ENCODE measurements at regions not wholly inside any gene's neighbourhood (a gene's known extent, or its start where the extent isn't known, plus 50 kb on each side); places are given as distances from the start of the nearest gene placed in this dataset.
A peak's percentile ranks its signal among the peaks of the same experiment; 100 is the strongest.
"Not testable (repeated sequence)": the region's sequence is repeated elsewhere in the genome, so short reads cannot be mapped to it uniquely, and the experiment has no call there.

DNA sequence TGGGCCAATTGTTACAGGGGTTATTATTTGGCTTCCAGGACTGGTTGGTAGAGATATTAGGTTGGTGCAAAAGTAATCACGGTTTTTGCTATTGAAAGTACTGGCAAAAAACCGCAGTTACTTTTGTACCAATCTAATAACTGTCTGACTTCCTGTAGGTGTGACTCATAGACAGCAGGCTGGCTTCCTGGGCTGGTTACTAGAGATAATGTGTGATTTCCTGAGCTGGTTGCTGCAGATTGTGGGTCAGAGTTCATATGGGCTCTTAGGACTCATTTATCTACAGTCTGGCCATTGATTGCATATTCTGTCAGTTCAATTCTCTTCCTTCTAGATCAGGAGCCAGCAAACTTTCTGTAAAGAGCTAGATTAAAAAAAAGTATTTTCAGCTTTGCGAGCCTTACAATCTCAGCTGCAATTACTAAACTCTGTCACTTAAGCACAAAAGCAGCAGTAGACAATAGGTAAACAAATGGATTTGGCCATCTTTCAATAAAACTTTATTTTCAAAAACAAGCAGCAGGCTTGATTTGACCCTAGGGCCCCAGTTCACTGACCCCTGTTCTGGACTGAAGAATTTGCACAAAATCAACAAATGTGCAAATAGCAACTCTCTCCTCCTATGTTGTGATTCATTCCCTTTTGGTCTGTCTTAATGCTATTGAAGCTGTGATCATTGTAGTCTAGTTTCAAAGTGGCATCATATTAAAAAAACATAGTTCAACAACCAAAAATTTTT, 50.8 kb upstream of the BOD1L1 start:
- DNase-seq (ENCODE audit: low read depth in 4 of 4, low spot score in 2 of 4): no peak

- DNase-seq (ENCODE audit: low read depth in 4 of 4, low spot score in 2 of 4): no peak
Measured at GRCh38 chr4:13681570-13681969, 54.0 kb upstream of the BOD1L1 start.

DNA sequence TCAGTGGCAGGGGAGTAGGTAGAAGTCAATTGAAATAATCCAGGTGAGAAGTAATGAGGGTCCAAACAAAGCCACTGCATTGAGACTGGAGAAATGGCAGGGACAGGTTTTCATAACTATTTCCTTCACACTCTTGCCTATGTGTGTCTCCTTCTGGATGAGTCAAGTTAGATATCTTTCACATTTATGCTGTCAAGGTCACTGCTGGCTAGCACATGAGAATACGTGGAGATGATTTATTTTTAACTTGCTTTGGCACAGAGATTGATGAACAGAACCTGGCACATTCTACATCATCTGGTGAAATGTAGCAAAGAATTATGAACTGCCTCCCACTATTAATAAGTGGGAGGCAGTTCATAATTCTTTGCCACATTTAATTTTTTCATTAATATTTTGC, 66.7 kb upstream of the BOD1L1 start:
- no peak for DNase-seq (ENCODE audit: low read depth in 4 of 4, low spot score in 2 of 4)

DNA sequence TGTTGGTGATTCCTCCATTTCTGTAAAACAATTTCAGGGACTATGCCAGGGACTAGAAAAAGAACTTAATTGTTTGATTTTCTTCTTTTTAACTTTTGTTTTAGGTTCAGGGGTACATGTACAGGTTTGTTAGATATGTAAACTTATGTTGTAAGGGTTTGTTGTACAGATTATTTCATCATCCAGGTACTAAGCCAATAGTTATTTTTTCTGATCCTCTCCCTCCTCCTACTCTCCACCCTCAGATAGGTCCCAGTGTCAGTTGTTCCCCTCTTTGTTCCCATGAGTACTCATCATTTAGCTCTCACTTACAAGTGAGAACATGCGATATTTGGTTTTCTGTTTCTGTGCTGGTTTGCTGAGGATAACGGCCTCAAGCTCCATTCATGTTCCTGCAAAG, 70.8 kb upstream of the BOD1L1 start:
- DNase-seq (ENCODE audit: low read depth in 4 of 4, low spot score in 2 of 4): no peak

GRCh38 chr4:13700021-13700857, 72.7 kb upstream of the BOD1L1 start:
- no peak for DNase-seq (ENCODE audit: low read depth in 4 of 4, low spot score in 2 of 4)

- not testable (repeated sequence) for DNase-seq (ENCODE audit: low read depth in 4 of 4, low spot score in 2 of 4)
Measured at GRCh38 chr4:13700858-13701140, 73.3 kb upstream of the BOD1L1 start.

GRCh38 chr4:13701937-13702446, 74.5 kb upstream of the BOD1L1 start:
- no peak for DNase-seq (ENCODE audit: low read depth in 4 of 4, low spot score in 2 of 4)

DNA sequence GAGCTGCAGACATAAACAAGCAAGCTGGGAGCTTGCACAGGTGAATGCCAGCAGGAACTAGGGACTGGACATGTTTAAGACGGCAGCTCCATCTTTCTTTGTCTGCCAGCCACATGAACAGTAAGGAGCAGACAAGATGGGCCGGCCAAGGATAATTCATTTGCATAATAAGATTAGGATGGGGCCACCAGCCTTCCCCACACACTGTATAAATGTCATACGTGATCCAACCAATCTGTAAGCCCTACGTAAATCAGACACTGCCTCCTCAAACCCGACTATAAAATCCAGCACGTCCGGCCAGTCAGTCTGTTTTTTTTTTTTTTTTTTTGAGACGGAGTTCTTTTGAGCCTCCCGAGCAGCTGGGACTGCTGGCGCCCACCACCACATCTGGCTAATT, 75.6 kb upstream of the BOD1L1 start:
- DNase-seq (ENCODE audit: low read depth in 4 of 4, low spot score in 2 of 4): no peak

DNA sequence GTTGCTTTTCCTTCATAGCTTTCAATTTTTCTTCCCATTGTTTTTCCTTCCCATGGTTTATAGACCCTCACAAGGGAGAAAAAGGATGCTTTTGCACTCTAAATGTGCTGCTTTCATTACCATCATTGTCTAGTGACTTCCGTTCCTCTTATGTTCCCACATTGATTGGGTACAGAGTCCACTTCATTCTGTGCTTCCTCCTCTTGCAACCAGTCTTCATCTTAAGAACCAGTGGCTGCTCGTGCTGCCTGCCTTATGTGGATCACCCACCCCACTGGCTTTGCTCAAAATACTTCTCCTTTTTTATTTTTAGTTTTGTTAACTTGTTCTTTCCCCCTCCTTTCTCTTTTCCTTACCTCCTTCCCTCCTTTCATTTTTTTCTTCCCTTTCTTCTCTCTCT, 76.5 kb upstream of the BOD1L1 start:
- DNase-seq (ENCODE audit: low read depth in 4 of 4, low spot score in 2 of 4): no peak

DNA sequence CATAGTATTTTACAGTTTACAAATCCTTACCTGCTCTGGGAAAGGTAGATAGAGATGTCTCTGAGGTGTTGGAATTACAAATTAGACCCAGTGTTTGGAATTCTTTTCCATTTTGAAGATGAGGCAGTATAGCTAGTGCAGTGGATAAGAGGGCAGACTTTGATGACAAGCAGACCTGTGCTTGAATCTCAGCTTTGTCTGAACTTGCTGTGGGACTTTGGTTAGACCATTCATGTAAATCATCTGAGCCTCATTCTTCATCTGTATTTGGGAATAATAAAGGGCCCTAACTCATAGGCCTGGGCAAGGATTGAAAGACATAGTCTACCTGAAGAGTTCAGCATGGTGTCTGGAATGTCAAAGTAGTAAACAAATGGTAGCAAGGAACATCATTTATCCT, 77.2 kb upstream of the BOD1L1 start:
- DNase-seq (ENCODE audit: low read depth in 4 of 4, low spot score in 2 of 4): no peak

GRCh38 chr4:13705521-13706041, 78.1 kb upstream of the BOD1L1 start:
- DNase-seq (ENCODE audit: low read depth in 4 of 4, low spot score in 2 of 4): peak in 2 of 4 donors; percentile 13 to 23

GRCh38 chr4:13706120-13706519, 78.6 kb upstream of the BOD1L1 start:
- no peak for DNase-seq (ENCODE audit: low read depth in 4 of 4, low spot score in 2 of 4)

GRCh38 chr4:13706716-13707115, 79.2 kb upstream of the BOD1L1 start:
- DNase-seq (ENCODE audit: low read depth in 4 of 4, low spot score in 2 of 4): no peak

DNA sequence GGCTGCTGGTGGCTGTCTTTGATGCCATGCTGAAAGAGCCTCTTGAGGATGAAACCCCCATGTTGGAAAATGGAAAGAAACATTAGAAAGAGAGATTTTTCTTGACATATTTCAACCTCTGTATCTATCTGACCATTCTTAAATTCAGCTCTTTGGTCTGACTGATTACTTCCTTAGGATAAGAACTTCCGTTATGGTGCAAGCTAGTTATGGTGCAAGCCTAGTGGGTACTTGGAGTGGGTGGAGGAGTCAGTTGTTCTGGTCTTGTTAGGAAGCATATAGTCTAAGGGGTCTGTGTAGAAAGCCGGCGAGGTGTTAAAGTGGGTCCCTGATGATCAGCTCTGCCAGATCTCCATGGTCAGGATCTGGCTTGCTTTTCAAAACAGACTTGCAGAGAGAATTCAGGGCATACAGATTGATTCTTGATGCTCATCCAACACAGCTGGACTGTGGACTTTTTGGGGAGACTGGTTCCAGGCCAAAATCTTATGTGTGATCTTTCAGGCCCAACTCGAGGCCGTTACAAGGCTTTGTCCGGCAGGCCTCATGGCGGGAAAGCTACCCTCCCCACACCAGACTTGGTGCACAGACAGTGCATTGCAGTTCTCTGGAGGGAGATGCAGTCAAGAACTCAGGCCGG, 82.8 kb upstream of the BOD1L1 start:
- no peak for DNase-seq (ENCODE audit: low read depth in 4 of 4, low spot score in 2 of 4)

DNA sequence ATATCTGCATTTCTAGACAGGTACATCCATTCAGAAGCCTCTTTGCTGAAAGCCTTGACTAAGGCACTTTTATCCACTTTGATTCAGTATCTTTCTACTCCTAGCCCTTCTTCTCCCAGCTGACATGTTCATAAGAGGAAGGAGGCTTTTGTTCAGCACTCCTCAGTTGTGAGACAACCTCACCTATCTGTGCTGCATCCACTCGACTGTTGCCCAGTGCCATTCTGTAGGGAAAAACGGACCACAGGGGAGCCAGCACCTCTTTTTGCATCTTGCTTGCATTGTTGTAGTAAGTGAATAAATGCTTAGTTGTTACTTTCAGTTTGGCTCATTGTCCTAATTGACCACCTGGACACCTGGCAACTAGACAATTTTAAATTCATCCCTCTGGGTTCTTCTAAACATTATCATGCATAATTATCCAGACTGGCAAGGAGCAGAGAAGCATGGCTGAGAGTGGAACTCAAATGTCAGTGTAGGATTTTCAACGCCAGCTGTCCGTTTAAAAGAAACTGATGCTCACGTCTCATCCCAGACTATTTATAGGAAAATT, 83.8 kb upstream of the BOD1L1 start:
- DNase-seq (ENCODE audit: low read depth in 4 of 4, low spot score in 2 of 4): no peak

GRCh38 chr4:13721894-13722293, 94.4 kb upstream of the BOD1L1 start:
- DNase-seq (ENCODE audit: low read depth in 4 of 4, low spot score in 2 of 4): no peak

- no peak for DNase-seq (ENCODE audit: low read depth in 4 of 4, low spot score in 2 of 4)
Measured at GRCh38 chr4:13722649-13723048, 95.1 kb upstream of the BOD1L1 start.

DNA sequence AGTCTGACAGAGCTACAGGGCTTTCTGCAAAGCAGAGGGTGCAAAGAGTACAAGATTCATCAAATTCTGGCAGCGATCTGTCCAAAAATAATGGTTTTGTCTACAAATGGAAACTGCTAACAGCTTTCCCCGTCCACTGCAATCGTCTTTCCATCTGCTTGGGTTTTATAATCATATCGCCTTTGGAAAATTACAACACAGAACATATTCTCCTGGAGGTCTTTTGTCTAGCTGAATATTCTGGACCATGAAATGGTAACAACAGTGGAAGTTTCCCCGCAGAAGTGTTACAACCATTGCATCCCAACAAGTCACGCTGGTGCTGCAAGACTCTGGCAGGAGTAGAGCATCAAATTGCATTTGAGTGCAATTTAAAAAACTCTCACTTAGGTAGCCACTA, 101.2 kb upstream of the BOD1L1 start:
- no peak for DNase-seq (ENCODE audit: low read depth in 4 of 4, low spot score in 2 of 4)

DNA sequence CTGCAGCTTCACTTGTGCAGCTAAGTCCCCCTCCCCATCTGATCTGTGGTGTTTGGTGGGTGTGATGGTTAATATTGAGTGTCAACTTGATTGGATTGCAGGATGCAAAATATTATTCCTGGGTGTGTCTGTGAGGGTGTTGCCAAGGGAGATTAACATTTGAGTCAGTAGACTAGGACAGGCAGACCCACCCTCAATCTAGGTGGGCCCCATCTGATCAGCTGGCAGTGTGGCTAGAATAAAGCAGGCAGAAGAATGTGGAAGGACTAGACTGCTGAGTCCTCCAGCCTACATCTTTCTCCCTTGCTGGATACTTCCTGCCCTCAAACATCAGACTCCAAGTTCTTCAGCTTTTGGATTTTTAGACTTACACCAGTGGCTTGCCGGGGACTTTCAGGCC, 103.5 kb upstream of the BOD1L1 start:
- DNase-seq (ENCODE audit: low read depth in 4 of 4, low spot score in 2 of 4): no peak

GRCh38 chr4:13733817-13734216, 106.3 kb upstream of the BOD1L1 start:
- DNase-seq (ENCODE audit: low read depth in 4 of 4, low spot score in 2 of 4): no peak

DNA sequence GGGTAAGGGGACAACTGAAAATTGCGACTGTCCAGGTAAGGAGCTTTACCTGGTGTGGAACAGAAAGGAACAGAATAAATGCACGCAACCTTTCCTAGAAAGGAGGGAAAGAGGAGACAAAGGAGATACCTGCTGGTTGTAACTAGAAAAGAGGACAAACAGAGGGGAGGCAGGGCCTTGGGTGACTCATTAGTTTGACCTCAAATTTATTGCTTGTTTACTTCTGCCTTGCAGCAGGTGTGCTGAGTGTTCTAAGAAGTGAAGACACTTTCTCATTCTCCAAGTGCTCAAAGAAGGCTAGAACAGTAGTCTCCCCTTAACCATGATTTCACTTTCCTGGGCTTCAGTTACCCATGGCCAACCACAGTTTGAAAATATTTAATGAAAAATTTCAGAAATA, 123.1 kb upstream of the BOD1L1 start:
- no peak for DNase-seq (ENCODE audit: low read depth in 4 of 4, low spot score in 2 of 4)

Measured in left renal cortex interstitium (tissue), 4 donors.